T1000 (cell line): ENCODE measurements at regions not wholly inside any gene's neighbourhood (a gene's known extent, or its start where the extent isn't known, plus 50 kb on each side); places are given as distances from the start of the nearest gene placed in this dataset.

Experiments
- DNase-seq: peaks from one replicate; lab custom pipeline; 2025; ENCODE audit warnings: mixed read lengths; lab: John Stamatoyannopoulos, UW

GRCh38 chr11:32317643-32318042, 117.7 kb downstream of the WT1 start:
- DNase-seq, result no peak

GRCh38 chr11:32318071-32319055, 117.0 kb downstream of the WT1 start:
- DNase-seq, result no peak

GRCh38 chr11:32323814-32324130, 111.6 kb downstream of the WT1 start:
- DNase-seq, result no peak

- DNase-seq, result no peak
These were observed 110.2 kb downstream of the WT1 start for GRCh38 chr11:32325187-32325586.

- DNase-seq, result no peak
These were observed 109.6 kb downstream of the WT1 start for GRCh38 chr11:32325725-32326124.

GRCh38 chr11:32326522-32326921, 108.8 kb downstream of the WT1 start:
- DNase-seq, result no peak

GRCh38 chr11:32328392-32328791, 106.9 kb downstream of the WT1 start:
- no peak for DNase-seq

- DNase-seq, result no peak
These were observed 104.2 kb downstream of the WT1 start for GRCh38 chr11:32331098-32331497.

- no peak for DNase-seq
These were observed 103.5 kb downstream of the WT1 start for GRCh38 chr11:32331792-32332191.

- no peak for DNase-seq
These were observed 102.4 kb downstream of the WT1 start for GRCh38 chr11:32332990-32333319.

GRCh38 chr11:32333320-32333991, 101.9 kb downstream of the WT1 start:
- DNase-seq, result no peak

- no peak for DNase-seq
These were observed 100.5 kb downstream of the WT1 start for GRCh38 chr11:32334822-32335221.
